Fibroblast of skin of left biceps (primary cell): ENCODE measurements at regions not wholly inside any gene's neighbourhood (a gene's known extent, or its start where the extent isn't known, plus 50 kb on each side); places are given as distances from the start of the nearest gene placed in this dataset.

ENCODE experiments used
- DNase-seq, 2 experiments: peaks; one replicate each; pipeline ENCODE4 v3.0.0-alpha.2; 2013; ENCODE audit warnings: low read depth in 2 of 2

- no peak for DNase-seq
Observed at GRCh38 chr4:143082701-143083100, 102.0 kb upstream of the USP38 start.

GRCh38 chr4:143083756-143084472, 100.8 kb upstream of the USP38 start:
- no peak for DNase-seq

GRCh38 chr4:143084566-143084965, 100.2 kb upstream of the USP38 start:
- DNase-seq = no peak

GRCh38 chr4:143085224-143085623, 99.5 kb upstream of the USP38 start:
- no peak for DNase-seq

GRCh38 chr4:143085659-143086058, 99.1 kb upstream of the USP38 start:
- DNase-seq = no peak

GRCh38 chr4:143089291-143089690, 95.4 kb upstream of the USP38 start:
- DNase-seq = no peak

- DNase-seq = no peak
Observed at GRCh38 chr4:143089847-143090246, 94.9 kb upstream of the USP38 start.

- no peak for DNase-seq
Observed at GRCh38 chr4:143091862-143092261, 92.9 kb upstream of the USP38 start.

- DNase-seq = no peak
Observed at GRCh38 chr4:143095447-143095846, 89.3 kb upstream of the USP38 start.

GRCh38 chr4:143097751-143098150, 87.0 kb upstream of the USP38 start:
- DNase-seq = no peak

- no peak for DNase-seq
Observed at GRCh38 chr4:143099693-143100092, 85.0 kb upstream of the USP38 start.

- DNase-seq = no peak
Observed at GRCh38 chr4:143109376-143109775, 75.3 kb upstream of the USP38 start.

GRCh38 chr4:143118663-143119062, 66.1 kb upstream of the USP38 start:
- DNase-seq = no peak

- no peak for DNase-seq
Observed at GRCh38 chr4:143127621-143128020, 57.1 kb upstream of the USP38 start.

- DNase-seq = no peak
Observed at GRCh38 chr4:143133977-143134376, 50.7 kb upstream of the USP38 start.
